ENCODE measurements at regions not wholly inside any gene's neighbourhood (a gene's known extent, or its start where the extent isn't known, plus 50 kb on each side); places are given as distances from the start of the nearest gene placed in this dataset.

DNA sequence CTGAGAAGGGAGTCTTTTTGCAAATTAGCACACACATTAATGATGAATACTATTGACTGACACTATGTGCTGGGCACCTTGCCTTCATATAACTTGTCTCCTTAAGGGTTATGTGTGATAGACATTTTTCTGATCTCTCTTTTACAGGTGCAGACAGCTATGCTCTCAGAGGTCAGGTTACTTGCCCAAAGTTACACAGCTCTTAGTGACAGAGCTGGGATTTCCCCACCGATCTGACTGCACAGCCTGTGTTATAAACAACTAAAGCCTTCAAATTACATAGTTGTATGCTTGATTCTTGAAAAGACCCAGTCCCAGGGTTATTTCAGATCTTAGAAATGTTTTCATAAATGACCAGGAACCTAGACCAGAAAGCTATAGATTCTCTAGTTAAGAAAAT, 462.7 kb downstream of the EBF1 start:
- Histone ChIP-seq H3K27me3 (ENCODE audit: insufficient read depth, low read length, poor library complexity) (no peaks in the 10 kb centered on the region), H4K20me1 (ENCODE audit: insufficient read depth, low read length) (no peaks in the 10 kb centered on the region), H3K79me2 (ENCODE audit: insufficient read depth, low read length) (no peaks in the 10 kb centered on the region), H3K4me2 (ENCODE audit: insufficient read depth, low read length) (no peak overlapping the region), H3K9me3 (ENCODE audit: insufficient read depth, low read length, severe bottlenecking) (no peaks in the 10 kb centered on the region), H3K27ac (ENCODE audit: low read length) (no peak overlapping the region), H3K4me3 (ENCODE audit: low read depth in 1 of 2, low read length in 2 of 2) (no peak overlapping the region), H3K9ac (ENCODE audit: low read depth, low read length) (no peak overlapping the region), H2AFZ (ENCODE audit: low read depth, low read length) (no peak overlapping the region), H3K36me3 (ENCODE audit: insufficient read depth, low read length) (no peaks in the 10 kb centered on the region), H3K4me1 (ENCODE audit: insufficient read depth, low read length) (peaks cover 6% of the 10 kb centered on the region)
- ATAC-seq (ENCODE audit: insufficient read depth, low read depth), result no peak
- no peak for TF ChIP-seq EZH2 (IDR thresholded peaks at IDR 0.05; ENCODE audit: borderline replicate concordance, low read depth, low read length, severe bottlenecking)
- no peak for DNase-seq

- Histone ChIP-seq H3K27ac (ENCODE audit: low read length) (no peak overlapping the region), H3K4me1 (ENCODE audit: insufficient read depth, low read length) (peaks cover 6% of the 10 kb centered on the region), H3K9ac (ENCODE audit: low read depth, low read length) (no peak overlapping the region), H3K79me2 (ENCODE audit: insufficient read depth, low read length) (no peaks in the 10 kb centered on the region), H3K9me3 (ENCODE audit: insufficient read depth, low read length, severe bottlenecking) (no peaks in the 10 kb centered on the region), H3K36me3 (ENCODE audit: insufficient read depth, low read length) (no peaks in the 10 kb centered on the region), H3K4me2 (ENCODE audit: insufficient read depth, low read length) (no peak overlapping the region), H4K20me1 (ENCODE audit: insufficient read depth, low read length) (no peaks in the 10 kb centered on the region), H3K27me3 (ENCODE audit: insufficient read depth, low read length, poor library complexity) (no peaks in the 10 kb centered on the region), H3K4me3 (ENCODE audit: low read depth in 1 of 2, low read length in 2 of 2) (no peak overlapping the region), H2AFZ (ENCODE audit: low read depth, low read length) (no peak overlapping the region)
- ATAC-seq (ENCODE audit: insufficient read depth, low read depth) (no peak), DNase-seq (no peak)
- TF ChIP-seq, protein P1, sequence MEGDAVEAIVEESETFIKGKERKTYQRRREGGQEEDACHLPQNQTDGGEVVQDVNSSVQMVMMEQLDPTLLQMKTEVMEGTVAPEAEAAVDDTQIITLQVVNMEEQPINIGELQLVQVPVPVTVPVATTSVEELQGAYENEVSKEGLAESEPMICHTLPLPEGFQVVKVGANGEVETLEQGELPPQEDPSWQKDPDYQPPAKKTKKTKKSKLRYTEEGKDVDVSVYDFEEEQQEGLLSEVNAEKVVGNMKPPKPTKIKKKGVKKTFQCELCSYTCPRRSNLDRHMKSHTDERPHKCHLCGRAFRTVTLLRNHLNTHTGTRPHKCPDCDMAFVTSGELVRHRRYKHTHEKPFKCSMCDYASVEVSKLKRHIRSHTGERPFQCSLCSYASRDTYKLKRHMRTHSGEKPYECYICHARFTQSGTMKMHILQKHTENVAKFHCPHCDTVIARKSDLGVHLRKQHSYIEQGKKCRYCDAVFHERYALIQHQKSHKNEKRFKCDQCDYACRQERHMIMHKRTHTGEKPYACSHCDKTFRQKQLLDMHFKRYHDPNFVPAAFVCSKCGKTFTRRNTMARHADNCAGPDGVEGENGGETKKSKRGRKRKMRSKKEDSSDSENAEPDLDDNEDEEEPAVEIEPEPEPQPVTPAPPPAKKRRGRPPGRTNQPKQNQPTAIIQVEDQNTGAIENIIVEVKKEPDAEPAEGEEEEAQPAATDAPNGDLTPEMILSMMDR (IDR thresholded peaks at IDR 0.05; ENCODE audit: borderline replicate concordance, extremely low read depth, low read length, poor library complexity, severe bottlenecking), result no peak
- no peak for TF ChIP-seq EZH2 (IDR thresholded peaks at IDR 0.05; ENCODE audit: borderline replicate concordance, low read depth, low read length, severe bottlenecking)
These were observed 464.2 kb downstream of the EBF1 start for GRCh38 chr5:158635565-158635964.

DNA sequence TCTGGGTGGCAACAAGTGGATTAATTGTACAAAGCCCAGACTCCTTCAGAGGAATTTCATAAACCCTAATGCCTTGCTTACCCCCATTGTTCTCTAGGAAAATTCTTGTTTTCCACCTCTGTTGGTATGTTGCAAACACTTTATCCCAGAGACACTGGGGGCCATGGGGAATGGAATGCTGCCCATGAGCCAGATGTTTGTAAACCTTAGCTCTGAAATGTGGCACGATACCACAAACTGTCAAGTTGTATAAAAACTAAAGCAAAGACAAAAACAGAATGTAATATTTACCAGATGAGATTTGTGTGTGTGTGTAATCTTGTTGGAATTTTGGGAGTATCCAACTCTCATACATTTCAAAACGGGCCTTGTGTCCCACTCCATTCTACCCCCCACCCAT, 465.0 kb downstream of the EBF1 start:
- no peaks in the 10 kb centered on the region for H3K36me3 ChIP-seq (ENCODE audit: insufficient read depth, low read length)
- TF ChIP-seq EZH2 (IDR thresholded peaks at IDR 0.05; ENCODE audit: borderline replicate concordance, low read depth, low read length, severe bottlenecking), result no peak
- TF ChIP-seq, protein P1 (IDR thresholded peaks at IDR 0.05; ENCODE audit: borderline replicate concordance, extremely low read depth, low read length, poor library complexity, severe bottlenecking), result no peak
- DNase-seq (no peak), ATAC-seq (ENCODE audit: insufficient read depth, low read depth) (no peak)
- no peaks in the 10 kb centered on the region for H3K79me2 ChIP-seq (ENCODE audit: insufficient read depth, low read length)
- no peak overlapping the region for H3K4me2 ChIP-seq (ENCODE audit: insufficient read depth, low read length)
- H2AFZ ChIP-seq (ENCODE audit: low read depth, low read length), result no peak overlapping the region
- H3K27me3 ChIP-seq (ENCODE audit: insufficient read depth, low read length, poor library complexity), result no peaks in the 10 kb centered on the region
- H3K27ac ChIP-seq (ENCODE audit: low read length), result no peak overlapping the region
- no peak overlapping the region for H3K9ac ChIP-seq (ENCODE audit: low read depth, low read length)
- no peak overlapping the region for H3K4me3 ChIP-seq (ENCODE audit: low read depth in 1 of 2, low read length in 2 of 2)
- no peaks in the 10 kb centered on the region for H4K20me1 ChIP-seq (ENCODE audit: insufficient read depth, low read length)
- peaks cover 6% of the 10 kb centered on the region for H3K4me1 ChIP-seq (ENCODE audit: insufficient read depth, low read length)
- peaks cover 3% of the 10 kb centered on the region for H3K9me3 ChIP-seq (ENCODE audit: insufficient read depth, low read length, severe bottlenecking)

GRCh38 chr5:158629591-158630312, 470.0 kb downstream of the EBF1 start:
- H3K4me3 ChIP-seq (ENCODE audit: low read depth in 1 of 2, low read length in 2 of 2), result no peak overlapping the region
- no peak overlapping the region for H2AFZ ChIP-seq (ENCODE audit: low read depth, low read length)
- no peaks in the 10 kb centered on the region for H3K79me2 ChIP-seq (ENCODE audit: insufficient read depth, low read length)
- no peak for TF ChIP-seq EZH2 (IDR thresholded peaks at IDR 0.05; ENCODE audit: borderline replicate concordance, low read depth, low read length, severe bottlenecking)
- TF ChIP-seq, protein P1 (IDR thresholded peaks at IDR 0.05; ENCODE audit: borderline replicate concordance, extremely low read depth, low read length, poor library complexity, severe bottlenecking), result no peak
- H3K9me3 ChIP-seq (ENCODE audit: insufficient read depth, low read length, severe bottlenecking), result peaks cover 3% of the 10 kb centered on the region
- peaks cover 6% of the 10 kb centered on the region for H3K4me1 ChIP-seq (ENCODE audit: insufficient read depth, low read length)
- no peak overlapping the region for H3K27ac ChIP-seq (ENCODE audit: low read length)
- H3K27me3 ChIP-seq (ENCODE audit: insufficient read depth, low read length, poor library complexity), result no peaks in the 10 kb centered on the region
- ATAC-seq (ENCODE audit: insufficient read depth, low read depth) (no peak), DNase-seq (no peak)
- no peak overlapping the region for H3K9ac ChIP-seq (ENCODE audit: low read depth, low read length)
- H3K4me2 ChIP-seq (ENCODE audit: insufficient read depth, low read length), result no peak overlapping the region
- H4K20me1 ChIP-seq (ENCODE audit: insufficient read depth, low read length), result no peaks in the 10 kb centered on the region
- no peaks in the 10 kb centered on the region for H3K36me3 ChIP-seq (ENCODE audit: insufficient read depth, low read length)
